Chondrocyte (in vitro differentiated cells): ENCODE measurements at regions not wholly inside any gene's neighbourhood (a gene's known extent, or its start where the extent isn't known, plus 50 kb on each side); places are given as distances from the start of the nearest gene placed in this dataset.
A peak's percentile ranks its signal among the peaks of the same experiment; 100 is the strongest.

Source experiments
- DNase-seq: peaks from one replicate; pipeline ENCODE4 v3.0.0; 2021; ENCODE audit warnings: mixed read lengths, low spot score
- H3K27ac Mint-ChIP-seq: one replicate; pipeline ENCODE4 v1.8.0; 2021; ENCODE audit warnings: mild to moderate bottlenecking, moderate library complexity, mixed read lengths; ENCODE audit not compliant: unreplicated experiment
- H3K27me3 Mint-ChIP-seq: 2 replicates; pipeline ENCODE4 v1.8.0; 2021; ENCODE audit warnings: low read depth, mixed read lengths
- H3K36me3 Mint-ChIP-seq: 2 replicates; pipeline ENCODE4 v1.8.0; 2021; ENCODE audit warnings: low read depth, mixed read lengths
- H3K4me1 Mint-ChIP-seq: 2 replicates; pipeline ENCODE4 v1.8.0; 2021; ENCODE audit warnings: low read depth, mild to moderate bottlenecking, mixed read lengths
- H3K4me3 Mint-ChIP-seq: one replicate; pipeline ENCODE4 v1.8.0; 2021; ENCODE audit warnings: mild to moderate bottlenecking, moderate library complexity, mixed read lengths; ENCODE audit not compliant: unreplicated experiment
- H3K9me3 Mint-ChIP-seq: 2 replicates; pipeline ENCODE4 v1.8.0; 2021; ENCODE audit warnings: low read depth, mixed read lengths
- TF ChIP-seq, protein P1 (sequence below): fragments of 200-600 bp; sonication (generic); IDR thresholded peaks from 2 replicates; pipeline ENCODE4 v1.5.0; 2021; ENCODE audit warnings: antibody characterized with exemption, mild to moderate bottlenecking, moderate library complexity

DNA sequence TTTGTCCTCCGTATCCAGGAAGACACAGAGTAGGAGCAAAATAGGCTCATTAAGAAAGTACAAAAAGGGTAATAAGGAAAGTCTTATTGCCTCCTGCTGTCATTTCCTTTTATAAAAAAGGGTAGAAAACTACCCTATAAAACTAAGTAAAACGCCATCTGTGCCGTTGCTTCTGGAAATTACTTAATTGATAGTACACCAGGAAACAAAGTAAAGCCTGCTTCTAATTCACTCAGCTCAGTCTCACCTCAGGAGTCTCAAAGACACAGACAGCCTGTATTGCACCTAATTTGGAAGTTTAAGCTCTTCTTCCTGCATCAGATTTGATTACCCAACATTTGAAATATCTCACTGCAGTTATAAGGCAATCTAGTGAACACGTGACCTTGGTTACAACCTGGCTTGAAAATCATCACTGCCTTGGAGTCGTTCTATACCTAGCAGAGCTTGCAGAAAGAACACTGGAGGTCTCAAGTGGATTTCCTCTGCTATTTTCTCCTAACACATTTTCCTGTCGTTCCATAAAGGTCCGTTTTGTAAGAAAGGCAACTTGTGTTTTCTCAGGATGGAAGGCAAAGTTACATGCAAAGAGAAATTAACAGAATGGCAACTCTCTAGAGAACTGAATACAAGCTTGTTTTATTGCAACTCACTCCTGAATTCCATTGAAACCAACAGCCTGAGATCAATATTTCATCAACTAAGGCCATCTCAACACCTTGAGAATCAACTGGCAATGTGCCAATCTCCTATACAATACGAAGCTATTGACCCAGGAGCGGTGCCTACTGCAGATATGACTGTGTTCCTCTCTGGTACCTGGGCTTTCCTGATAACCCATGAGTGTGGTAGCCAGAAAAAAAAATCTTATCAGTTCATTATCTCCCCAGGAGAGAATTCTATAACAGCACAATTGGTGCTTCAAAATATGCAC lies 203.3 kb upstream of the LMCD1 start:
- H3K36me3 Mint-ChIP-seq = no peaks in the 10 kb centered on the region
- TF ChIP-seq, protein P1, sequence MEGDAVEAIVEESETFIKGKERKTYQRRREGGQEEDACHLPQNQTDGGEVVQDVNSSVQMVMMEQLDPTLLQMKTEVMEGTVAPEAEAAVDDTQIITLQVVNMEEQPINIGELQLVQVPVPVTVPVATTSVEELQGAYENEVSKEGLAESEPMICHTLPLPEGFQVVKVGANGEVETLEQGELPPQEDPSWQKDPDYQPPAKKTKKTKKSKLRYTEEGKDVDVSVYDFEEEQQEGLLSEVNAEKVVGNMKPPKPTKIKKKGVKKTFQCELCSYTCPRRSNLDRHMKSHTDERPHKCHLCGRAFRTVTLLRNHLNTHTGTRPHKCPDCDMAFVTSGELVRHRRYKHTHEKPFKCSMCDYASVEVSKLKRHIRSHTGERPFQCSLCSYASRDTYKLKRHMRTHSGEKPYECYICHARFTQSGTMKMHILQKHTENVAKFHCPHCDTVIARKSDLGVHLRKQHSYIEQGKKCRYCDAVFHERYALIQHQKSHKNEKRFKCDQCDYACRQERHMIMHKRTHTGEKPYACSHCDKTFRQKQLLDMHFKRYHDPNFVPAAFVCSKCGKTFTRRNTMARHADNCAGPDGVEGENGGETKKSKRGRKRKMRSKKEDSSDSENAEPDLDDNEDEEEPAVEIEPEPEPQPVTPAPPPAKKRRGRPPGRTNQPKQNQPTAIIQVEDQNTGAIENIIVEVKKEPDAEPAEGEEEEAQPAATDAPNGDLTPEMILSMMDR = no peak
- no peak for DNase-seq
- H3K4me3 Mint-ChIP-seq = no peak overlapping the region
- peaks cover 7% of the 10 kb centered on the region for H3K27me3 Mint-ChIP-seq
- no peaks in the 10 kb centered on the region for H3K9me3 Mint-ChIP-seq
- H3K4me1 Mint-ChIP-seq = peaks cover 3% of the 10 kb centered on the region
- no peak overlapping the region for H3K27ac Mint-ChIP-seq

DNA sequence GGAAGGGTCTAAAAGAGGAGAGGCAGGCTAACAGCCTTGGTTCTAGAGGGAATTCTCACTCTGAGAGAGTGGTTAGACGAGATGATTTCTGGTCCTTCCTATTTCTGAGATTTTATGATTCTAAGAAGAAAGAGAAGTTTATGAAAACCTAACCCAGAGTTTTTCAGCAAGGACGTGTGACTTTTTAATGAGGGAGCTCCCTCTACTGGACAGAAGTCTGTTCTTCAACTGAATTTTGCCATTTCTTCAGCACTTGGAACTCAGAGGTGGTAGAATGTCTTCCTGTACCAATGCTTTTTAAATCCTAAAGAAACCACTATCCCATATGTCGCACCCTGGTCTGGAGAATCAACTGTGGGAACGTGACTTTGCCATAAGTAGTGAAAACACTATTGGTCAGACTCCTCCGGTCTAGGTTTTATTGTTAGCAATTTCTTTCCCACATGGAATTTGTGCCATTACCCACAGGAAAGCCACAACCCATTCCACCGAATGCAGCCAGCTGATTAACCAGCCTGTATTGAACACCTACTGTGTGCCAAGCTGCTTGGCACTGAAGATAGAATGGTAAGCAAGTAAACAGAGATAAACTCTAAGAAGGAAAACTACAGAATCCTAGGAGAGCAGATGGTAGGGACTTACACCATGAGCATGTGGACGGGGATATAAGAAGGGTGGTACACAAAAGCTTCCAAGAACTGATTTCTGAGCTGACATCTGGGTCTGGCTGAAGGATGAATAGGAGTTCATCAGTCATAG lies 199.5 kb upstream of the LMCD1 start:
- H3K4me3 Mint-ChIP-seq = no peak overlapping the region
- TF ChIP-seq, protein P1 = peak; percentile 90
- peaks cover 3% of the 10 kb centered on the region for H3K4me1 Mint-ChIP-seq
- H3K36me3 Mint-ChIP-seq = no peaks in the 10 kb centered on the region
- H3K9me3 Mint-ChIP-seq = no peaks in the 10 kb centered on the region
- no peak overlapping the region for H3K27ac Mint-ChIP-seq
- DNase-seq = no peak
- H3K27me3 Mint-ChIP-seq = peaks cover 3% of the 10 kb centered on the region

DNA sequence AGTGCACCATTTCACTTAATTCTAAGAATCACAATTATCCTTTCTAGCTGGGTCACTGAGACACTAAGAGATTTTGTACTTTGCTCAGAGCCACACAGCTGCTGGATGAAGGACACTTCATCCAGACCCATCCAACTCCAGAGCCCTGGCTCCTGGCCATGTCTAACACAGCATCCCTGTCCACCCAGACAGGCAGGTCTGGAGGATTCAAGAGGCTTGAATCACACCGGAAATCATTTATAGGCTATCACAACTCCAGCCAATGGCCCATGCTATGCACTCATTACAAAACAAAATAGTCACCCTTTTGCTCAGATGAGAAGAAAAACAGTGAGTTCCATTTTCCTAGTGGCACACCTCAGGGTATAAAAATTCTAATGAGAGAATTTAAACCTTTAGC lies 198.2 kb upstream of the LMCD1 start:
- H3K27ac Mint-ChIP-seq = no peak overlapping the region
- H3K27me3 Mint-ChIP-seq = peaks cover 2% of the 10 kb centered on the region
- no peaks in the 10 kb centered on the region for H3K9me3 Mint-ChIP-seq
- no peaks in the 10 kb centered on the region for H3K36me3 Mint-ChIP-seq
- peaks cover 3% of the 10 kb centered on the region for H3K4me1 Mint-ChIP-seq
- H3K4me3 Mint-ChIP-seq = no peak overlapping the region
- TF ChIP-seq, protein P1 = no peak
- DNase-seq = no peak

DNA sequence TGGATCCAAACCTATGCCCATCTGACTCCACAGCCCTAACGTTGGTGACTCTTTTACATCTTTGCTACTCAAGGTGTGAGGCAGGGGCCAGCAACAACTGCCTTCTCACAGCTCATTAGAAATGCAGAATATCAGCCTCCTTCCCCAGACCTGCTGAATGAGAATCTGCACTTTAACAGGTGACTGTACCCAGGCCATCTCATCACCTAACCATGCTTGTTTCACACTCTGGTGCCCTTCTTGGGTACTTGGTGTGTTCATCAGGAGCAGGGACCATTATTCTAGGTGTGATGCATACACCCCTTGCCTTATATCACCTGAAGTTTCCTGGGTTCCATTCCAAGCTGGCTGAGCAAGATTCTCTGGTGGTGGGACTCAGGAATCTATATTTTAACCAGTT lies 196.3 kb upstream of the LMCD1 start:
- DNase-seq = no peak
- peaks cover 12% of the 10 kb centered on the region for H3K4me1 Mint-ChIP-seq
- H3K27ac Mint-ChIP-seq = no peak overlapping the region
- peaks cover 4% of the 10 kb centered on the region for H3K9me3 Mint-ChIP-seq
- H3K4me3 Mint-ChIP-seq = no peak overlapping the region
- H3K36me3 Mint-ChIP-seq = no peaks in the 10 kb centered on the region
- TF ChIP-seq, protein P1 = no peak
- peaks cover 2% of the 10 kb centered on the region for H3K27me3 Mint-ChIP-seq

DNA sequence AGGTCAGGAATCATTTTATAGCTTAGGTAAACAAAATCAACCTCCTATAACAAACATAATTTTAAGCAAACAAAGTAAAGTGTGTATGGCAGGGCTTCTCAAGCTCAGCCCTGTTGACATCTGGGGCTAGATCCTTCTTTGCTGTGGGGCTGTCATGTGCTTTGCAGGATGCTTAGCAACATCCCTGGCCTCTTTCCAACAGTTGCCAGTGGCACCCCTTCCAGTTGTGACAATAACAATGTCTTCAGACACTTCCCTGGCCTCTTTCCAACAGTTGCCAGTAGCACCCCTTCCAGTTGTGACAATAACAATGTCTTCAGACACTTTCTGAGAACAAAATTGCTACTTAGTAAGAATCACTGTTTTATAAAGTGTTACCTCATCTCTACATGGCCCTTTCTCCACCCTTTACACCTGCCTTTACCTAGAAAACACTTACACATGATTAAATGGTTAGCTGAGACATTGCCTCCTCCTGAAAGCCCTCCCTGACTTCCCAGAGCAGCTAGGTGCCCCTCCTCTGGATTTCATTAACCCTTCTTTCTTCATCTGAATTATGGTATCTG lies 194.0 kb upstream of the LMCD1 start:
- Mint-ChIP-seq H3K36me3 (peaks cover 1% of the 10 kb centered on the region), H3K9me3 (peaks cover 4% of the 10 kb centered on the region)
- no peak for DNase-seq

More for the DNA sequence above, 194.0 kb upstream of the LMCD1 start:
- H3K4me3 Mint-ChIP-seq = no peak overlapping the region
- H3K4me1 Mint-ChIP-seq = peaks cover 10% of the 10 kb centered on the region
- TF ChIP-seq, protein P1 = no peak
- no peak overlapping the region for H3K27ac Mint-ChIP-seq
- peaks cover 2% of the 10 kb centered on the region for H3K27me3 Mint-ChIP-seq
